Panc1 (cell line): ENCODE measurements at regions not wholly inside any gene's neighbourhood (a gene's known extent, or its start where the extent isn't known, plus 50 kb on each side); places are given as distances from the start of the nearest gene placed in this dataset.

Experiments
- CTCF ChIP-seq: fragments of 450-650 bp; IDR thresholded peaks from 2 replicates; pipeline ENCODE4 v1.5.1; 2017; ENCODE audit warnings: mild to moderate bottlenecking
- SIN3A ChIP-seq: IDR thresholded peaks from 2 replicates; pipeline ENCODE4 v1.6.1; 2012; ENCODE audit warnings: low read depth, mild to moderate bottlenecking, low read length, moderate library complexity, borderline replicate concordance; ENCODE audit not compliant: insufficient read depth

GRCh38 chr13:64289702-64290101 lies 2874.1 kb upstream of the PCDH20 start:
- TF ChIP-seq CTCF (no peak), SIN3A (no peak)
